ENCODE measurements at regions not wholly inside any gene's neighbourhood (a gene's known extent, or its start where the extent isn't known, plus 50 kb on each side); places are given as distances from the start of the nearest gene placed in this dataset.

- H3K27ac ChIP-seq (ENCODE audit: low read depth, low read length), result no peak overlapping the region
- peaks cover 39% of the 10 kb centered on the region for H3K9me3 ChIP-seq (ENCODE audit: control insufficient read depth, insufficient read depth, low read length)
- no peak for TF ChIP-seq CTCF (IDR thresholded peaks at IDR 0.05; ENCODE audit: low read depth, low read length)
- DNase-seq (ENCODE audit: low read depth, low spot score), result no peak
- H3K4me3 ChIP-seq (ENCODE audit: low read depth, low read length), result no peak overlapping the region
- no peaks in the 10 kb centered on the region for H3K27me3 ChIP-seq (ENCODE audit: control insufficient read depth, insufficient read depth, low read length)
- ChIA-PET POLR2A (no interaction called here), CTCF (no interaction called here)
These were observed 209.1 kb downstream of the BCL11B start for GRCh38 chr14:99062772-99063418.

GRCh38 chr14:99063620-99064225, 208.3 kb downstream of the BCL11B start:
- Histone ChIP-seq H3K9me3 (ENCODE audit: control insufficient read depth, insufficient read depth, low read length) (peaks cover 35% of the 10 kb centered on the region), H3K27ac (ENCODE audit: low read depth, low read length) (no peak overlapping the region), H3K4me3 (ENCODE audit: low read depth, low read length) (no peak overlapping the region), H3K27me3 (ENCODE audit: control insufficient read depth, insufficient read depth, low read length) (no peaks in the 10 kb centered on the region)
- no peak for TF ChIP-seq CTCF (IDR thresholded peaks at IDR 0.05; ENCODE audit: low read depth, low read length)
- CTCF ChIA-PET, result no interaction called here
- DNase-seq (ENCODE audit: low read depth, low spot score), result no peak
- POLR2A ChIA-PET, result no interaction called here

- Histone ChIP-seq H3K27me3 (ENCODE audit: control insufficient read depth, insufficient read depth, low read length) (no peaks in the 10 kb centered on the region), H3K4me3 (ENCODE audit: low read depth, low read length) (no peak overlapping the region), H3K27ac (ENCODE audit: low read depth, low read length) (no peak overlapping the region), H3K9me3 (ENCODE audit: control insufficient read depth, insufficient read depth, low read length) (peaks cover 30% of the 10 kb centered on the region)
- ChIA-PET CTCF (no interaction called here), POLR2A (no interaction called here)
- no peak for DNase-seq (ENCODE audit: low read depth, low spot score)
- TF ChIP-seq CTCF (IDR thresholded peaks at IDR 0.05; ENCODE audit: low read depth, low read length), result no peak
These were observed 207.6 kb downstream of the BCL11B start for GRCh38 chr14:99064262-99064954.

GRCh38 chr14:99065551-99065950, 206.4 kb downstream of the BCL11B start:
- no peak for DNase-seq (ENCODE audit: low read depth, low spot score)
- ChIA-PET POLR2A (no interaction called here), CTCF (no interaction called here)

More at GRCh38 chr14:99065551-99065950, 206.4 kb downstream of the BCL11B start:
- H3K27ac ChIP-seq (ENCODE audit: low read depth, low read length), result no peak overlapping the region
- H3K27me3 ChIP-seq (ENCODE audit: control insufficient read depth, insufficient read depth, low read length), result no peaks in the 10 kb centered on the region
- no peak for TF ChIP-seq CTCF (IDR thresholded peaks at IDR 0.05; ENCODE audit: low read depth, low read length)
- H3K4me3 ChIP-seq (ENCODE audit: low read depth, low read length), result no peak overlapping the region
- H3K9me3 ChIP-seq (ENCODE audit: control insufficient read depth, insufficient read depth, low read length), result peaks cover 38% of the 10 kb centered on the region

All from AG04450 (cell line).